ENCODE measurements at regions not wholly inside any gene's neighbourhood (a gene's known extent, or its start where the extent isn't known, plus 50 kb on each side); places are given as distances from the start of the nearest gene placed in this dataset.
A peak's percentile ranks its signal among the peaks of the same experiment; 100 is the strongest.
"Not testable (repeated sequence)": the region's sequence is repeated elsewhere in the genome, so short reads cannot be mapped to it uniquely, and the experiment has no call there.

GRCh38 chr6:144652292-144652891 is 367.3 kb downstream of the UTRN start:
- no peak for DNase-seq (ENCODE audit: low read depth, low spot score)

GRCh38 chr6:144653885-144654505 is 368.9 kb downstream of the UTRN start:
- DNase-seq (ENCODE audit: low read depth, low spot score): no peak

GRCh38 chr6:144654506-144654905 is 369.4 kb downstream of the UTRN start:
- DNase-seq (ENCODE audit: low read depth, low spot score): no peak

- no peak for DNase-seq (ENCODE audit: low read depth, low spot score)
Measured at GRCh38 chr6:144655376-144655775, 370.2 kb downstream of the UTRN start.

GRCh38 chr6:144657691-144658090 is 372.6 kb downstream of the UTRN start:
- DNase-seq (ENCODE audit: low read depth, low spot score): peak; percentile 80

GRCh38 chr6:144659202-144660182 is 374.4 kb downstream of the UTRN start:
- peak; percentile 53 for DNase-seq (ENCODE audit: low read depth, low spot score)

- DNase-seq (ENCODE audit: low read depth, low spot score): no peak
Measured at GRCh38 chr6:144660561-144661115, 375.5 kb downstream of the UTRN start.

GRCh38 chr6:144661116-144661806 is 376.1 kb downstream of the UTRN start:
- DNase-seq (ENCODE audit: low read depth, low spot score): no peak

- no peak for DNase-seq (ENCODE audit: low read depth, low spot score)
Measured at GRCh38 chr6:144662812-144663365, 377.8 kb downstream of the UTRN start.

GRCh38 chr6:144664281-144664680 is 379.1 kb downstream of the UTRN start:
- DNase-seq (ENCODE audit: low read depth, low spot score): no peak

GRCh38 chr6:144664947-144665346 is 379.8 kb downstream of the UTRN start:
- no peak for DNase-seq (ENCODE audit: low read depth, low spot score)

- DNase-seq (ENCODE audit: low read depth, low spot score): no peak
Measured at GRCh38 chr6:144665932-144666450, 380.9 kb downstream of the UTRN start.

GRCh38 chr6:144666781-144667180 is 381.6 kb downstream of the UTRN start:
- DNase-seq (ENCODE audit: low read depth, low spot score): no peak

- no peak for DNase-seq (ENCODE audit: low read depth, low spot score)
Measured at GRCh38 chr6:144667532-144668503, 382.7 kb downstream of the UTRN start.

- DNase-seq (ENCODE audit: low read depth, low spot score): not testable (repeated sequence)
Measured at GRCh38 chr6:144670259-144670658, 385.1 kb downstream of the UTRN start.

GRCh38 chr6:144673807-144674206 is 388.7 kb downstream of the UTRN start:
- no peak for DNase-seq (ENCODE audit: low read depth, low spot score)

GRCh38 chr6:144675231-144675861 is 390.2 kb downstream of the UTRN start:
- DNase-seq (ENCODE audit: low read depth, low spot score): peak; percentile 76

GRCh38 chr6:144676310-144676709 is 391.2 kb downstream of the UTRN start:
- not testable (repeated sequence) for DNase-seq (ENCODE audit: low read depth, low spot score)

GRCh38 chr6:144677263-144677662 is 392.1 kb downstream of the UTRN start:
- DNase-seq (ENCODE audit: low read depth, low spot score): not testable (repeated sequence)

All from astrocyte of the hippocampus (primary cell).